Testis (tissue), 2 donors: ENCODE measurements at regions not wholly inside any gene's neighbourhood (a gene's known extent, or its start where the extent isn't known, plus 50 kb on each side); places are given as distances from the start of the nearest gene placed in this dataset.

Experiments used
- DNase-seq: peaks from one replicate; pipeline ENCODE4 v3.0.0-alpha.2; 2019
- H3K27ac ChIP-seq, 2 donors: fragments of 200-600 bp; sonication (generic); one replicate each; pipeline ENCODE4 v1.5.1; 2019
- H3K27me3 ChIP-seq: fragments of 200-600 bp; sonication (generic); one replicate; pipeline ENCODE4 v1.5.1; 2019
- H3K36me3 ChIP-seq: fragments of 200-600 bp; sonication (generic); one replicate; pipeline ENCODE4 v1.5.1; 2017; ENCODE audit warnings: low read depth; ENCODE audit errors: missing control alignments
- H3K4me1 ChIP-seq: fragments of 200-600 bp; sonication (generic); one replicate; pipeline ENCODE4 v1.5.1; 2019
- H3K4me3 ChIP-seq, 2 donors: fragments of 200-600 bp; sonication (generic); one replicate each; pipeline ENCODE4 v1.5.1; 2017 to 2019
- H3K9me3 ChIP-seq: fragments of 200-600 bp; sonication (generic); one replicate; pipeline ENCODE4 v1.5.1; 2017
- POLR2A ChIP-seq: fragments of 450-650 bp; IDR thresholded peaks from one replicate; pipeline ENCODE4 v1.6.1; 2017; ENCODE audit warnings: antibody characterized with exemption, mild to moderate bottlenecking, moderate library complexity
- WGBS, 2 donors: methylation state at CpG; one replicate each; pipeline ENCODE4 v1.1.5; 2018; 5-methylcytosine and 5-hydroxymethylcytosine counted together
- intact Hi-C: fragments of 100-400 bp; cut with DNase I; formaldehyde crosslinking; loops from one replicate; pipeline ENCODE4 v1.15.1; 2023; ENCODE audit warnings: low total_unique reads
- TF ChIP-seq, protein P1 (sequence below), 3 experiments: fragments of 450-650 bp in 2 of 3; fragments of 200-600 bp in 1 of 3; sonication (generic) in 1 of 3; IDR thresholded peaks; one replicate each; pipeline ENCODE4 v1.5.1; 2016 to 2019; ENCODE audit warnings: antibody characterized with exemption in 3 of 3, mild to moderate bottlenecking in 2 of 3, moderate library complexity in 1 of 3

DNA sequence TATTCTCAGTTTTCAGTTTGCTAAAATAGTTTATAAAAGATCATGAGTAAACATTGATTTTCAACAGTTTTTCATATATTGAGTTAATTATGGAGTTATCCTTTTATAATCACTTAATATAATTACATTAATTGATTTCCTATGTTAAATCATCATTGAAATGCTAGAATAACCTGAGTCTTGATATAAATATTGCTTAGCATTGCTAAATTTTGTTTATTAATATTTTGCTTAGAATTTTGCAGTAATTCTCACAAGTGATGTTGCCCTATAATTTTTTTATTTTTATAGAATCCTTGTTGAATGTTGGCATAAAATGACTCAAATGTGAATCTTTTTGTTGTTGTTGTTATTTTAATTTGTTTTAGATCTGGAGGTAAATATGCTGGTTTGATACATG is 654.2 kb downstream of the OTOL1 start:
- intact Hi-C loops: no loop called here
- TF ChIP-seq, protein P1, sequence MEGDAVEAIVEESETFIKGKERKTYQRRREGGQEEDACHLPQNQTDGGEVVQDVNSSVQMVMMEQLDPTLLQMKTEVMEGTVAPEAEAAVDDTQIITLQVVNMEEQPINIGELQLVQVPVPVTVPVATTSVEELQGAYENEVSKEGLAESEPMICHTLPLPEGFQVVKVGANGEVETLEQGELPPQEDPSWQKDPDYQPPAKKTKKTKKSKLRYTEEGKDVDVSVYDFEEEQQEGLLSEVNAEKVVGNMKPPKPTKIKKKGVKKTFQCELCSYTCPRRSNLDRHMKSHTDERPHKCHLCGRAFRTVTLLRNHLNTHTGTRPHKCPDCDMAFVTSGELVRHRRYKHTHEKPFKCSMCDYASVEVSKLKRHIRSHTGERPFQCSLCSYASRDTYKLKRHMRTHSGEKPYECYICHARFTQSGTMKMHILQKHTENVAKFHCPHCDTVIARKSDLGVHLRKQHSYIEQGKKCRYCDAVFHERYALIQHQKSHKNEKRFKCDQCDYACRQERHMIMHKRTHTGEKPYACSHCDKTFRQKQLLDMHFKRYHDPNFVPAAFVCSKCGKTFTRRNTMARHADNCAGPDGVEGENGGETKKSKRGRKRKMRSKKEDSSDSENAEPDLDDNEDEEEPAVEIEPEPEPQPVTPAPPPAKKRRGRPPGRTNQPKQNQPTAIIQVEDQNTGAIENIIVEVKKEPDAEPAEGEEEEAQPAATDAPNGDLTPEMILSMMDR (IDR thresholded peaks at IDR 0.05): no peak
- no peak for TF ChIP-seq POLR2A

DNA sequence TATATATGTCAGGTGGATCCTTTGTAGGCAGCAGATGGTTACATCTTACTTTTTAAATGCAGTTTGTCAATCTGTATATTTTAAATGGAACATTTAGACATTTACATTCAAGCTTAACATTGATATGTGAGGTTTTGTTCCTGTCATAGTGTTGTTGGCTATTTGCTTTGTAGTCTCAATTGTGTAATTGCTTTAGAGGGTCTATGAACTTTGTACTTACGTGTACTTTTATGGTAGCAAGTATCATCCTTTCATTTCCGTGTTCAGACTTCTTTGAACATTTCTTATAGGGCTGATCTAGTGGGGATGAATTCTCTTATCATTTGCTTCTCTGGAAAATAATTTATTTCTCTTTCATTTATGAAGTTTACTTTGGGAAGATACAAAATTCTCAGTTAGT is 656.0 kb downstream of the OTOL1 start:
- intact Hi-C loops: no loop called here
- no peaks in the 10 kb centered on the region for H3K27me3 ChIP-seq
- no peak overlapping the region for H3K4me3 ChIP-seq

More for the DNA sequence above, 654.2 kb downstream of the OTOL1 start:
- Histone ChIP-seq H3K36me3 (no peaks in the 10 kb centered on the region), H3K9me3 (no peaks in the 10 kb centered on the region), H3K4me1 (no peaks in the 10 kb centered on the region), H3K4me3 (no peak overlapping the region), H3K27ac (no peak overlapping the region), H3K27me3 (no peaks in the 10 kb centered on the region)
- no peak for DNase-seq

DNA sequence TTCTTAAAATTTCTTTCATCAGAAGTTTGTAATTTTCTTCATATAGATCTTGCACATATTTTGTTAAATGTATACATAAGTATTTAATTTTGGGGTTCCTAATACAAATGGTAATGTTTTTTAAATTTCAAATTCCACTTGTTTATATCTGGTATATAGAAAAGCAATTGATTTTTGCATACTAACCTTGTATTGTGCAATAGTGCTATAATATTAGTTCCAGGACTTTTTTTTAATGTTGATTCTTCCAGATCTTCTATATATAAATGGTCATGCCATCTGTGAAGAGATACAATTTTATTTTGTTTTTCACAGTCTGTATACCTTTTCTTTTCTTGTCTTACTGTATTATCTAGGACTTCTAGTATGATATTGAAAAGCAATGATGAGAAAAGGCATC is 665.0 kb downstream of the OTOL1 start:
- H3K27me3 ChIP-seq: no peaks in the 10 kb centered on the region
- TF ChIP-seq, protein P1 (IDR thresholded peaks at IDR 0.05): no peak
- no peak for TF ChIP-seq POLR2A
- no peak overlapping the region for H3K27ac ChIP-seq
- no peaks in the 10 kb centered on the region for H3K36me3 ChIP-seq
- no peaks in the 10 kb centered on the region for H3K9me3 ChIP-seq
- DNase-seq: no peak
- intact Hi-C loops: no loop called here
- no peaks in the 10 kb centered on the region for H3K4me1 ChIP-seq
- no peak overlapping the region for H3K4me3 ChIP-seq

More for the DNA sequence above, 656.0 kb downstream of the OTOL1 start:
- Histone ChIP-seq H3K27ac (no peak overlapping the region), H3K4me1 (no peaks in the 10 kb centered on the region), H3K36me3 (no peaks in the 10 kb centered on the region), H3K9me3 (no peaks in the 10 kb centered on the region)
- TF ChIP-seq, protein P1 (IDR thresholded peaks at IDR 0.05): no peak
- no peak for TF ChIP-seq POLR2A
- no peak for DNase-seq
- WGBS, 2 donors: 86 to 95% methylated on average over 2 of the region's 2 CpGs

DNA sequence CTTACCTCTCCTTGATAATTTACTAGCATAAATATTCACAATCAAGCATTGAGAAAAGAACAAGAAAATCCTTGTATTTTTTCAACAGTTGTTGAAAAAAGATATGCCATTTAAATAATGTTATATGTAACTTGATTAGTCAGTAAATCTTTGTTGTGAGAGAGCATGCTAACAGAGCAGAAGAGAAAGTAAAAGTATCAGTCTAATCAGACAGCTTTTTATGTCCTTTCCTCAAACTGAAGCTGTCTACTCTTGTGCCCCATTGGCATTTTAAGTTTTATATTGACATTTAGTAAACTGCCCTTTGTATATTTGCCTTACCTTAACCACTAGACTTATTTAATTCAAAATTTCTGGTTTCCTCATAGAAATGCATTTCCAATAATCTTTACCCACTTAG is 668.7 kb downstream of the OTOL1 start:
- intact Hi-C loops: no loop called here
- TF ChIP-seq, protein P1 (IDR thresholded peaks at IDR 0.05): no peak
- no peak for TF ChIP-seq POLR2A
- Histone ChIP-seq H3K4me3 (no peak overlapping the region), H3K9me3 (no peaks in the 10 kb centered on the region), H3K4me1 (no peaks in the 10 kb centered on the region), H3K27me3 (no peaks in the 10 kb centered on the region), H3K36me3 (no peaks in the 10 kb centered on the region), H3K27ac (no peak overlapping the region)
- DNase-seq: no peak

DNA sequence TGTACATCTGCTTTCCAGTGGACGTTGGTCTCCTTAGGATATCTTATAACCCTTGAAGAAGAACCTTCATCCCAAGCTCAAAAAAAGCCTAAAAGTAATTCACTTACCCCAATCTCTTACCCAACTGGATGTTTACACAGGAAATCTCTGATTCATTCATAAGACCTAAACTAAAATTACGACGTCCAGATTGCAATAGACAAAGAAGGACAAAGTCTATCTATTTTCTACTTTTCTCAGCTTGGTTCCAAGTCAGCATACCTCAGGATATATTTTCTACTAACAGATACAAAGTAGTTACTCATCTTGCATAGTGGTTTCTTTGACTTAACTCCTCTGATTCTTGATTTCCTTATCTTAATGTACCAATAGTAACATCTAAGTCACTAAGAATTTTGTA is 669.9 kb downstream of the OTOL1 start:
- H3K36me3 ChIP-seq: no peaks in the 10 kb centered on the region
- TF ChIP-seq POLR2A: no peak
- TF ChIP-seq, protein P1 (IDR thresholded peaks at IDR 0.05): no peak
- intact Hi-C loops: no loop called here
- WGBS, 2 donors: 75 to 76% methylated on average over 3 of the region's 3 CpGs
- H3K9me3 ChIP-seq: no peaks in the 10 kb centered on the region
- no peaks in the 10 kb centered on the region for H3K27me3 ChIP-seq
- H3K27ac ChIP-seq: no peak overlapping the region
- no peak for DNase-seq
- no peak overlapping the region for H3K4me3 ChIP-seq
- no peaks in the 10 kb centered on the region for H3K4me1 ChIP-seq
